ENCODE measurements at regions not wholly inside any gene's neighbourhood (a gene's known extent, or its start where the extent isn't known, plus 50 kb on each side); places are given as distances from the start of the nearest gene placed in this dataset.

- TF ChIP-seq POLR2AphosphoS5 (IDR thresholded peaks at IDR 0.05; ENCODE audit: borderline replicate concordance, low read depth, low read length) (no peak), EZH2 (IDR thresholded peaks at IDR 0.05) (no peak), FOXP2 (optimal IDR thresholded peaks at IDR 0.05; ENCODE audit: control extremely low read depth, extremely low read length, insufficient read depth) (no peak)
Observed at GRCh38 chr7:67522504-67522903, 525.9 kb downstream of the TYW1 start.
